HepG2 (cell line): ENCODE measurements at regions not wholly inside any gene's neighbourhood (a gene's known extent, or its start where the extent isn't known, plus 50 kb on each side); places are given as distances from the start of the nearest gene placed in this dataset.

Experiments
- AHR ChIP-seq: IDR thresholded peaks from 2 replicates; pipeline ENCODE4 v1.6.1; 2018; ENCODE audit warnings: missing genetic modification reagents, missing compliant biosample characterization
- CAMTA2 ChIP-seq: sonication (generic); formaldehyde crosslinking; IDR thresholded peaks from 2 replicates; pipeline ENCODE4 v1.4.0; 2020; ENCODE audit warnings: mild to moderate bottlenecking, missing genetic modification reagents, borderline replicate concordance
- EZH2 ChIP-seq: conservative IDR thresholded peaks from 2 replicates; pipeline ENCODE4 v1.6.1; 2012; ENCODE audit warnings: mild to moderate bottlenecking, low read depth, low read length, moderate library complexity
- JUND ChIP-seq: sonication (generic); formaldehyde crosslinking; IDR thresholded peaks from 2 replicates; pipeline ENCODE4 v1.8.0; 2022; ENCODE audit warnings: mild to moderate bottlenecking, missing genetic modification reagents
- NFIC ChIP-seq: IDR thresholded peaks from 2 replicates; pipeline ENCODE4 v1.6.1; 2012; ENCODE audit warnings: mild to moderate bottlenecking, low read length, inconsistent platforms
- NR2C2 ChIP-seq: sonication (generic); formaldehyde crosslinking; IDR thresholded peaks from 2 replicates; pipeline ENCODE4 v1.4.0; 2020; ENCODE audit warnings: missing genetic modification reagents, mild to moderate bottlenecking, moderate library complexity, borderline replicate concordance
- POLR2A ChIP-seq, 2 experiments: IDR thresholded peaks; 2 replicates each; pipeline ENCODE4 v1.6.1; 2011; ENCODE audit warnings: low read depth in 2 of 2, low read length in 2 of 2, mild to moderate bottlenecking in 1 of 2, moderate library complexity in 1 of 2; ENCODE audit not compliant: insufficient read depth in 1 of 2
- PTBP1 ChIP-seq: fragments of 200-400 bp; formaldehyde crosslinking; IDR thresholded peaks from 2 replicates; pipeline ENCODE4 v1.6.1; 2018; ENCODE audit warnings: low read length, low read depth; ENCODE audit not compliant: poor library complexity, severe bottlenecking
- STAT5B ChIP-seq: sonication (generic); formaldehyde crosslinking; IDR thresholded peaks from 2 replicates; pipeline ENCODE4 v1.4.0; 2020; ENCODE audit warnings: missing genetic modification reagents
- TP53 ChIP-seq: sonication (generic); formaldehyde crosslinking; conservative IDR thresholded peaks from 2 replicates; pipeline ENCODE4 v1.4.0; 2020; ENCODE audit warnings: missing genetic modification reagents
- ZNF496 ChIP-seq: sonication (generic); formaldehyde crosslinking; IDR thresholded peaks from 2 replicates; pipeline ENCODE4 v1.8.1; 2023; ENCODE audit warnings: mild to moderate bottlenecking, moderate library complexity, missing genetic modification reagents; ENCODE audit not compliant: insufficient replicate concordance
- ZNF556 ChIP-seq: sonication (generic); formaldehyde crosslinking; IDR thresholded peaks from 2 replicates; pipeline ENCODE4 v1.4.0; 2020; ENCODE audit warnings: mild to moderate bottlenecking, missing genetic modification reagents, borderline replicate concordance
- TF ChIP-seq, protein P1 (sequence below): sonication (generic); formaldehyde crosslinking; IDR thresholded peaks from 2 replicates; pipeline ENCODE4 v1.5.0; 2020; ENCODE audit warnings: mild to moderate bottlenecking, missing genetic modification reagents, moderate library complexity
- TF ChIP-seq, protein P2 (sequence below), 2 experiments: IDR thresholded peaks; 2 replicates each; pipeline ENCODE4 v1.6.1; 2011 to 2012; ENCODE audit warnings: low read length in 2 of 2, borderline replicate concordance in 1 of 2, low read depth in 1 of 2, mild to moderate bottlenecking in 1 of 2, moderate library complexity in 1 of 2

DNA sequence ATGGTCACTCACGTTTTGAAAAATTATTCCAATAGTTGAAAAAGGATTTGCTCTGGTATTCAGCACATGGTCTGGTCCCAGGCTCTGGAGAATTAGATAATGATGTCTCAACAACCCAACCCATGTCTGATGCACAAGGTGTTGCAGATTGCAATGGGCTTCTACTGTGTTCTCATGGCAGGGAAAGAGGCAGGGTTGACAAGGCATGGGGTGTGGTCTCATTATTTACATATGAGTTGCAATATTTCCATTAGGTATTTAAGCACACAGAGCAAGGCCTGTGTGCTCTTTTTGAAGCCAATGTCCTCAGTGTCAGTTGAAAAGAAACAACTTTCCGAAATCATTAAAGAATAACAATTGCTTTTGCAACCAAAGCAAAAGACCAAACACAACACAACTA, 381.9 kb upstream of the PBX1 start:
- TF ChIP-seq ZNF556 (CRISPR knock-in tag) (no peak), STAT5B (CRISPR knock-in tag) (no peak), NR2C2 (CRISPR knock-in tag) (no peak), NFIC (no peak), TP53 (CRISPR knock-in tag) (no peak), ZNF496 (CRISPR knock-in tag) (no peak), JUND (CRISPR knock-in tag) (no peak), CAMTA2 (CRISPR knock-in tag) (no peak), POLR2A (IDR thresholded peaks at IDR 0.05; ENCODE audit: insufficient read depth in 1 of 2, low read depth in 2 of 2, low read length in 2 of 2) (no peak), PTBP1 (no peak), EZH2 (no peak), AHR (CRISPR knock-in tag) (no peak)
- TF ChIP-seq, protein P1, sequence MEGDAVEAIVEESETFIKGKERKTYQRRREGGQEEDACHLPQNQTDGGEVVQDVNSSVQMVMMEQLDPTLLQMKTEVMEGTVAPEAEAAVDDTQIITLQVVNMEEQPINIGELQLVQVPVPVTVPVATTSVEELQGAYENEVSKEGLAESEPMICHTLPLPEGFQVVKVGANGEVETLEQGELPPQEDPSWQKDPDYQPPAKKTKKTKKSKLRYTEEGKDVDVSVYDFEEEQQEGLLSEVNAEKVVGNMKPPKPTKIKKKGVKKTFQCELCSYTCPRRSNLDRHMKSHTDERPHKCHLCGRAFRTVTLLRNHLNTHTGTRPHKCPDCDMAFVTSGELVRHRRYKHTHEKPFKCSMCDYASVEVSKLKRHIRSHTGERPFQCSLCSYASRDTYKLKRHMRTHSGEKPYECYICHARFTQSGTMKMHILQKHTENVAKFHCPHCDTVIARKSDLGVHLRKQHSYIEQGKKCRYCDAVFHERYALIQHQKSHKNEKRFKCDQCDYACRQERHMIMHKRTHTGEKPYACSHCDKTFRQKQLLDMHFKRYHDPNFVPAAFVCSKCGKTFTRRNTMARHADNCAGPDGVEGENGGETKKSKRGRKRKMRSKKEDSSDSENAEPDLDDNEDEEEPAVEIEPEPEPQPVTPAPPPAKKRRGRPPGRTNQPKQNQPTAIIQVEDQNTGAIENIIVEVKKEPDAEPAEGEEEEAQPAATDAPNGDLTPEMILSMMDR (CRISPR knock-in tag): no peak
- TF ChIP-seq, protein P2, sequence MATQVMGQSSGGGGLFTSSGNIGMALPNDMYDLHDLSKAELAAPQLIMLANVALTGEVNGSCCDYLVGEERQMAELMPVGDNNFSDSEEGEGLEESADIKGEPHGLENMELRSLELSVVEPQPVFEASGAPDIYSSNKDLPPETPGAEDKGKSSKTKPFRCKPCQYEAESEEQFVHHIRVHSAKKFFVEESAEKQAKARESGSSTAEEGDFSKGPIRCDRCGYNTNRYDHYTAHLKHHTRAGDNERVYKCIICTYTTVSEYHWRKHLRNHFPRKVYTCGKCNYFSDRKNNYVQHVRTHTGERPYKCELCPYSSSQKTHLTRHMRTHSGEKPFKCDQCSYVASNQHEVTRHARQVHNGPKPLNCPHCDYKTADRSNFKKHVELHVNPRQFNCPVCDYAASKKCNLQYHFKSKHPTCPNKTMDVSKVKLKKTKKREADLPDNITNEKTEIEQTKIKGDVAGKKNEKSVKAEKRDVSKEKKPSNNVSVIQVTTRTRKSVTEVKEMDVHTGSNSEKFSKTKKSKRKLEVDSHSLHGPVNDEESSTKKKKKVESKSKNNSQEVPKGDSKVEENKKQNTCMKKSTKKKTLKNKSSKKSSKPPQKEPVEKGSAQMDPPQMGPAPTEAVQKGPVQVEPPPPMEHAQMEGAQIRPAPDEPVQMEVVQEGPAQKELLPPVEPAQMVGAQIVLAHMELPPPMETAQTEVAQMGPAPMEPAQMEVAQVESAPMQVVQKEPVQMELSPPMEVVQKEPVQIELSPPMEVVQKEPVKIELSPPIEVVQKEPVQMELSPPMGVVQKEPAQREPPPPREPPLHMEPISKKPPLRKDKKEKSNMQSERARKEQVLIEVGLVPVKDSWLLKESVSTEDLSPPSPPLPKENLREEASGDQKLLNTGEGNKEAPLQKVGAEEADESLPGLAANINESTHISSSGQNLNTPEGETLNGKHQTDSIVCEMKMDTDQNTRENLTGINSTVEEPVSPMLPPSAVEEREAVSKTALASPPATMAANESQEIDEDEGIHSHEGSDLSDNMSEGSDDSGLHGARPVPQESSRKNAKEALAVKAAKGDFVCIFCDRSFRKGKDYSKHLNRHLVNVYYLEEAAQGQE (IDR thresholded peaks at IDR 0.05; ENCODE audit: borderline replicate concordance in 1 of 2, low read depth in 1 of 2, low read length in 2 of 2): no peak
